WTC11 (cell line): ENCODE measurements at regions not wholly inside any gene's neighbourhood (a gene's known extent, or its start where the extent isn't known, plus 50 kb on each side); places are given as distances from the start of the nearest gene placed in this dataset.

Experiments used
- ATAC-seq: fragments of 200-7000 bp; cut with Tn5 transposase; 2 replicates; pipeline ENCODE4 v1.10.0; 2021; ENCODE audit warnings: mild to moderate bottlenecking, moderate library complexity
- CTCF ChIA-PET: fragments of 300-600 bp; sonication (Branson Sonifier 250); formaldehyde crosslinking; loops from one replicate; lab custom pipeline; 2021; ENCODE audit warnings: antibody characterized with exemption; lab: Charles Lee
- POLR2A ChIA-PET: fragments of 350-600 bp; sonication (Branson Sonifier 250); formaldehyde crosslinking; loops from one replicate; lab custom pipeline; 2021; ENCODE audit warnings: antibody characterized with exemption; lab: Charles Lee
- DNase-seq: peaks from one replicate; pipeline ENCODE4 v3.0.0; 2021; ENCODE audit warnings: low spot score
- H3K27ac Mint-ChIP-seq: 2 replicates; pipeline ENCODE4 v1.8.0; 2021; ENCODE audit warnings: mixed read lengths
- H3K27me3 Mint-ChIP-seq: 2 replicates; pipeline ENCODE4 v1.8.0; 2021; ENCODE audit warnings: low read depth, mild to moderate bottlenecking, moderate library complexity, mixed read lengths
- H3K36me3 Mint-ChIP-seq: 2 replicates; pipeline ENCODE4 v1.8.0; 2021; ENCODE audit warnings: mixed read lengths
- H3K4me1 Mint-ChIP-seq: 2 replicates; pipeline ENCODE4 v1.8.0; 2022; ENCODE audit warnings: mixed read lengths
- H3K4me3 Mint-ChIP-seq: 2 replicates; pipeline ENCODE4 v1.8.0; 2021; ENCODE audit warnings: mild to moderate bottlenecking, moderate library complexity, mixed read lengths
- H3K9me3 Mint-ChIP-seq: 2 replicates; pipeline ENCODE4 v1.8.0; 2021; ENCODE audit warnings: mixed read lengths
- GRHL2 ChIP-seq: fragments of 250-450 bp; sonication (Bioruptor Pico); IDR thresholded peaks from 2 replicates; pipeline ENCODE4 v1.8.0; 2022; ENCODE audit warnings: mild to moderate bottlenecking, moderate library complexity; ENCODE audit not compliant: insufficient replicate concordance, severe bottlenecking
- IRF2 ChIP-seq: sonication (generic); formaldehyde crosslinking; IDR thresholded peaks from 2 replicates; pipeline ENCODE4 v1.8.0; 2022; ENCODE audit warnings: low read depth, missing genetic modification reagents, borderline replicate concordance
- JUN ChIP-seq: sonication (generic); formaldehyde crosslinking; IDR thresholded peaks from 2 replicates; pipeline ENCODE4 v1.8.0; 2023; ENCODE audit warnings: mild to moderate bottlenecking, missing genetic modification reagents
- MYBL2 ChIP-seq: sonication (generic); formaldehyde crosslinking; IDR thresholded peaks from 2 replicates; pipeline ENCODE4 v1.8.1; 2023; ENCODE audit warnings: mild to moderate bottlenecking, moderate library complexity, missing genetic modification reagents
- NR1H2 ChIP-seq: sonication (generic); formaldehyde crosslinking; IDR thresholded peaks from 2 replicates; pipeline ENCODE4 v1.9.0; 2021; ENCODE audit warnings: mild to moderate bottlenecking, moderate library complexity, missing genetic modification reagents
- SMAD3 ChIP-seq: sonication (generic); formaldehyde crosslinking; IDR thresholded peaks from 2 replicates; pipeline ENCODE4 v1.8.0; 2022; ENCODE audit warnings: missing genetic modification reagents, mild to moderate bottlenecking, borderline replicate concordance
- SOX15 ChIP-seq: fragments of 250-450 bp; sonication (Bioruptor Pico); IDR thresholded peaks from 2 replicates; pipeline ENCODE4 v1.9.0; 2021; ENCODE audit warnings: mild to moderate bottlenecking
- TCF7 ChIP-seq: sonication (generic); formaldehyde crosslinking; IDR thresholded peaks from 2 replicates; pipeline ENCODE4 v1.8.0; 2022; ENCODE audit warnings: mild to moderate bottlenecking, low read depth, missing genetic modification reagents, moderate library complexity
- ZBTB21 ChIP-seq: sonication (generic); formaldehyde crosslinking; IDR thresholded peaks from 2 replicates; pipeline ENCODE4 v1.8.1; 2023; ENCODE audit warnings: mild to moderate bottlenecking, missing genetic modification reagents, borderline replicate concordance
- ZNF671 ChIP-seq: fragments of 250-450 bp; sonication (Bioruptor Pico); IDR thresholded peaks from 2 replicates; pipeline ENCODE4 v1.8.0; 2021; ENCODE audit warnings: mild to moderate bottlenecking
- TF ChIP-seq, protein P1 (sequence below): sonication (generic); formaldehyde crosslinking; IDR thresholded peaks from 2 replicates; pipeline ENCODE4 v1.8.1; 2023; ENCODE audit warnings: mild to moderate bottlenecking, missing genetic modification reagents, moderate library complexity
- TF ChIP-seq, protein P2 (sequence below): sonication (generic); formaldehyde crosslinking; IDR thresholded peaks from 2 replicates; pipeline ENCODE4 v1.8.0; 2023; ENCODE audit warnings: missing genetic modification reagents
- TF ChIP-seq, protein P3 (sequence below): sonication (generic); formaldehyde crosslinking; conservative IDR thresholded peaks from 2 replicates; pipeline ENCODE4 v1.8.1; 2022; ENCODE audit warnings: mild to moderate bottlenecking, missing genetic modification reagents
- TF ChIP-seq, protein P4 (sequence below): sonication (generic); formaldehyde crosslinking; IDR thresholded peaks from 2 replicates; pipeline ENCODE4 v1.8.1; 2022; ENCODE audit warnings: mild to moderate bottlenecking, moderate library complexity, missing genetic modification reagents
- TF ChIP-seq, protein P5 (sequence below): sonication (generic); formaldehyde crosslinking; IDR thresholded peaks from 2 replicates; pipeline ENCODE4 v1.8.0; 2022; ENCODE audit warnings: mild to moderate bottlenecking, missing genetic modification reagents
- TF ChIP-seq, protein P6 (sequence below): sonication (generic); formaldehyde crosslinking; IDR thresholded peaks from 2 replicates; pipeline ENCODE4 v1.8.0; 2022; ENCODE audit warnings: mild to moderate bottlenecking, missing genetic modification reagents
- TF ChIP-seq, protein P7 (sequence below): fragments of 250-450 bp; sonication (Bioruptor Pico); IDR thresholded peaks from 2 replicates; pipeline ENCODE4 v1.8.0; 2021; ENCODE audit warnings: mild to moderate bottlenecking
- TF ChIP-seq, protein P8 (sequence below): fragments of 250-450 bp; sonication (Bioruptor Pico); conservative IDR thresholded peaks from 2 replicates; pipeline ENCODE4 v1.9.0; 2021; ENCODE audit warnings: mild to moderate bottlenecking

DNA sequence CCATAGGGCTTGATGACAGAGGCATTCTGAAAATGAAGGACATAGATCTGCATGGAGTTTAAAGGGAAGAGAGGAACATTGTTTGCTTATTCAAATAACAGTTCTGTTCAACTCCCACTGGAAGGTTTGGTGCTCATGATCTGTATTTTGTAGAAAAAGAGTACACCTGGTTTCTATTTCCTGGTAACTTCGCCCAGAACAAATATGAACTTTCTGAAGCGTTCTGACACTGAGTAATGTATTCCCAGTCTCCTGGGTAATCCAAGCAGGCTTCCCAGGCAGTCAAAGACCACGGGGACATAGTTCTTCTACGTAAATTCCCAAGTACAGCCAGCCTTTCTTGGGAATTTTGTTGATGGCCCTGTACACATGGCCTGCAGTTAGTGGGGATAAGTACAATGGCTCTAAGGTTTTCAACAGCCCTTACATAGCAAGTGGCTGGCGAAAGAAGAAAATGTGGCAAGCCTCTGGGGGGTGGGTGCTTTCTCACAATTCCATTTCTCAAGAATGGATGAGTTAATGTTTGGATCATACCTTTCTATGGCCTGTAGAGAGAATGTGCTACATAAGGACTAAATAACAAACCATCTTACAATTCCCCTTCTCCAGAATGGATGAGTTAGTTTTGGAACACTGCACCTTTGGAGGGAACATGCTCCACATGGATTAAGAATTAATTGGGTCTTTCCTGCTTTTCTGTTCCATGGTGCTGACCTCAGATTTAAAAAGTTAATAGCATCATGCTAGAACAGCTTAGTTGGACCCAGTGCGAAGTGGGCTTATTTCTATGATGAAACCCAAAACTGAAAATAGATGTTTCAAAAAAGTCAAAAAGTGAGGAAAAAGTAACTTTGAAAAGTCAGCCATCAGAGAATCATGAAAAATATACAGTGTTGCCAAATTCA, 52.7 kb downstream of the COL6A6 start:
- H3K9me3 Mint-ChIP-seq, result peaks cover 22% of the 10 kb centered on the region
- H3K4me1 Mint-ChIP-seq, result no peaks in the 10 kb centered on the region
- H3K27ac Mint-ChIP-seq, result no peak overlapping the region
- ATAC-seq, result no peak
- ChIA-PET CTCF (no interaction called here), POLR2A (no interaction called here)
- H3K36me3 Mint-ChIP-seq, result peaks cover 3% of the 10 kb centered on the region; the same call in 1 of the 2 replicates
- no peak for DNase-seq
- no peak for TF ChIP-seq ZNF671
- TF ChIP-seq, protein P1, sequence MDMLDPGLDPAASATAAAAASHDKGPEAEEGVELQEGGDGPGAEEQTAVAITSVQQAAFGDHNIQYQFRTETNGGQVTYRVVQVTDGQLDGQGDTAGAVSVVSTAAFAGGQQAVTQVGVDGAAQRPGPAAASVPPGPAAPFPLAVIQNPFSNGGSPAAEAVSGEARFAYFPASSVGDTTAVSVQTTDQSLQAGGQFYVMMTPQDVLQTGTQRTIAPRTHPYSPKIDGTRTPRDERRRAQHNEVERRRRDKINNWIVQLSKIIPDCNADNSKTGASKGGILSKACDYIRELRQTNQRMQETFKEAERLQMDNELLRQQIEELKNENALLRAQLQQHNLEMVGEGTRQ (CRISPR knock-in tag), result no peak
- TF ChIP-seq JUN, result no peak
- TF ChIP-seq, protein P2, sequence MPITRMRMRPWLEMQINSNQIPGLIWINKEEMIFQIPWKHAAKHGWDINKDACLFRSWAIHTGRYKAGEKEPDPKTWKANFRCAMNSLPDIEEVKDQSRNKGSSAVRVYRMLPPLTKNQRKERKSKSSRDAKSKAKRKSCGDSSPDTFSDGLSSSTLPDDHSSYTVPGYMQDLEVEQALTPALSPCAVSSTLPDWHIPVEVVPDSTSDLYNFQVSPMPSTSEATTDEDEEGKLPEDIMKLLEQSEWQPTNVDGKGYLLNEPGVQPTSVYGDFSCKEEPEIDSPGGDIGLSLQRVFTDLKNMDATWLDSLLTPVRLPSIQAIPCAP (CRISPR knock-in tag), result no peak
- TF ChIP-seq, protein P3, sequence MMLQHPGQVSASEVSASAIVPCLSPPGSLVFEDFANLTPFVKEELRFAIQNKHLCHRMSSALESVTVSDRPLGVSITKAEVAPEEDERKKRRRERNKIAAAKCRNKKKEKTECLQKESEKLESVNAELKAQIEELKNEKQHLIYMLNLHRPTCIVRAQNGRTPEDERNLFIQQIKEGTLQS (CRISPR knock-in tag), result no peak
- TF ChIP-seq, protein P4, sequence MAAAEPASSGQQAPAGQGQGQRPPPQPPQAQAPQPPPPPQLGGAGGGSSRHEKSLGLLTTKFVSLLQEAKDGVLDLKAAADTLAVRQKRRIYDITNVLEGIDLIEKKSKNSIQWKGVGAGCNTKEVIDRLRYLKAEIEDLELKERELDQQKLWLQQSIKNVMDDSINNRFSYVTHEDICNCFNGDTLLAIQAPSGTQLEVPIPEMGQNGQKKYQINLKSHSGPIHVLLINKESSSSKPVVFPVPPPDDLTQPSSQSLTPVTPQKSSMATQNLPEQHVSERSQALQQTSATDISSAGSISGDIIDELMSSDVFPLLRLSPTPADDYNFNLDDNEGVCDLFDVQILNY (CRISPR knock-in tag), result no peak
- TF ChIP-seq, protein P5, sequence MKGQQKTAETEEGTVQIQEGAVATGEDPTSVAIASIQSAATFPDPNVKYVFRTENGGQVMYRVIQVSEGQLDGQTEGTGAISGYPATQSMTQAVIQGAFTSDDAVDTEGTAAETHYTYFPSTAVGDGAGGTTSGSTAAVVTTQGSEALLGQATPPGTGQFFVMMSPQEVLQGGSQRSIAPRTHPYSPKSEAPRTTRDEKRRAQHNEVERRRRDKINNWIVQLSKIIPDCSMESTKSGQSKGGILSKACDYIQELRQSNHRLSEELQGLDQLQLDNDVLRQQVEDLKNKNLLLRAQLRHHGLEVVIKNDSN (CRISPR knock-in tag), result no peak
- TF ChIP-seq NR1H2 (CRISPR knock-in tag), result no peak
- TF ChIP-seq MYBL2 (CRISPR knock-in tag), result no peak
- H3K4me3 Mint-ChIP-seq, result no peak overlapping the region
- H3K27me3 Mint-ChIP-seq, result no peaks in the 10 kb centered on the region

DNA sequence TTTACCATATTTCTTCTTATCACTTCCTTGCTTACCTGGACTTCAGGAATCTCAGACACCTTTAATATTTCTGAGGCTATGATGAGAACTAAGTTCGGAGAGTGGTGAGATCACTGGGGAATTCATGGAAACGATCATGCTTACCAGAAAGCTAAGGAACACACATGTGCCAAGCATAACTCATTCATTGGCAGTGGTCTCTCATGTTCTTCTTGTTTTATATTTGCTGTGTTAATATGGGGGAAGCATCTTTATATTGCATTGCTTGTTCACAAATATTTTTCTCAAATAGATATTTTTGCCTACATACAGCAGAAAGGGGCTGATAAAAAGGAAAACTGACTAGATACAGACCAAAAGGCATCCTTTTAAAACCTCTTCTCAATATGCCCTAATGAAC, 55.8 kb downstream of the COL6A6 start:
- no peaks in the 10 kb centered on the region for H3K27me3 Mint-ChIP-seq
- H3K9me3 Mint-ChIP-seq, result no peaks in the 10 kb centered on the region
- ATAC-seq, result no peak
- no peaks in the 10 kb centered on the region for H3K36me3 Mint-ChIP-seq
- ChIA-PET CTCF (interaction anchor here (0.6 kb wide), 1 partner anchor 154 kb away, joined by 3 read pairs; no protein-coding TSS in a partner anchor), POLR2A (no interaction called here)
- no peak overlapping the region for H3K27ac Mint-ChIP-seq
- H3K4me3 Mint-ChIP-seq, result no peak overlapping the region
- TF ChIP-seq SOX15 (CRISPR knock-in tag), result no peak
- no peak for TF ChIP-seq SMAD3 (CRISPR knock-in tag)
- TF ChIP-seq IRF2 (CRISPR knock-in tag), result no peak
- no peaks in the 10 kb centered on the region for H3K4me1 Mint-ChIP-seq
- no peak for DNase-seq

DNA sequence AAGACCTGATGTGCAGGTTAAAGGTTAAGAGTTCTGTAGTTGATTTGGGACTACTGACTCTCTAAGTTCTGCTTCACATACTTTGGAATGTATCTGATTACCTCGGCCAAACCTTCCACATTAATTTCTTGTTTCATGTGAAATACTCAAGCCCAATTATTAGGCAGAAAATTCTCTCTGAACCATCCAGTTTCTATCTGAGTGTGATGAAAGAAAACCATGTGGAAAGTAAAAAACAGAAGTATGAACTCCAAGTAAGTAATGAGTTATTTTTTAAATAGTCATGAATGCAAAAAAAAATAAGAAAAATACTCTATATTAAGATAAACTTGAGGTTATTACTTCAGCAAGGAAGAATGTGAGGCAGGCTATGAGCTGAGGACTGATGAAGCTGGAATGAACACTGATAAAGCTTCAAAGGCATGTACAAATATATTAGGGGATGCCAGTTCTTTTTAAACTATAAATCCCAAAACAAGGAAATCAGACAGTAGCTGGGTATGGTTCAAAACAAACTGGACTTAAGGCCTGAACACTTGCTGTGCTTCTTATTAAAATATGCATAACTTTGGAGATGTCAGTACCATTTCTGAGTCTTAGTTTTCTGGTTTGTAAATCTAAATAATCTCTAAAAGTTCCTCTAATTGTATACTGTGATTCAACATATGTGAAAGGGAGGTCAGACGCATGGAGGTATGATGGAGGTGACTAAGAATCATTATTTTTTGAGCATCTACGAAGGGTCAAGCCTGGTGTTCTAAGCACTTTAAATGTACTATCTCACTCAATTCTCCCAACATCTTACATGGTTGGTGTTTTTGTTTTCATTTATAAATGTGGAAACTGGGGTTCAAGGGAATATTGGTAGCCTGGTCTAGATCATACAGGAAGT, 59.6 kb downstream of the COL6A6 start:
- Mint-ChIP-seq H3K4me3 (no peak overlapping the region), H3K9me3 (no peaks in the 10 kb centered on the region), H3K36me3 (no peaks in the 10 kb centered on the region), H3K4me1 (no peaks in the 10 kb centered on the region), H3K27me3 (no peaks in the 10 kb centered on the region; the same call in 1 of the 2 replicates), H3K27ac (no peak overlapping the region)
- CTCF ChIA-PET, result interaction anchor here (0.6 to 1.8 kb wide), 2 partner anchors 38 to 301 kb away, joined by 3 to 4 read pairs; no protein-coding TSS in a partner anchor
- no peak for DNase-seq
- POLR2A ChIA-PET, result no interaction called here
- ATAC-seq, result no peak
- TF ChIP-seq GRHL2 (no peak), MYBL2 (CRISPR knock-in tag) (no peak), TCF7 (CRISPR knock-in tag) (no peak), NR1H2 (CRISPR knock-in tag) (no peak), ZBTB21 (no peak)
- TF ChIP-seq, protein P6, sequence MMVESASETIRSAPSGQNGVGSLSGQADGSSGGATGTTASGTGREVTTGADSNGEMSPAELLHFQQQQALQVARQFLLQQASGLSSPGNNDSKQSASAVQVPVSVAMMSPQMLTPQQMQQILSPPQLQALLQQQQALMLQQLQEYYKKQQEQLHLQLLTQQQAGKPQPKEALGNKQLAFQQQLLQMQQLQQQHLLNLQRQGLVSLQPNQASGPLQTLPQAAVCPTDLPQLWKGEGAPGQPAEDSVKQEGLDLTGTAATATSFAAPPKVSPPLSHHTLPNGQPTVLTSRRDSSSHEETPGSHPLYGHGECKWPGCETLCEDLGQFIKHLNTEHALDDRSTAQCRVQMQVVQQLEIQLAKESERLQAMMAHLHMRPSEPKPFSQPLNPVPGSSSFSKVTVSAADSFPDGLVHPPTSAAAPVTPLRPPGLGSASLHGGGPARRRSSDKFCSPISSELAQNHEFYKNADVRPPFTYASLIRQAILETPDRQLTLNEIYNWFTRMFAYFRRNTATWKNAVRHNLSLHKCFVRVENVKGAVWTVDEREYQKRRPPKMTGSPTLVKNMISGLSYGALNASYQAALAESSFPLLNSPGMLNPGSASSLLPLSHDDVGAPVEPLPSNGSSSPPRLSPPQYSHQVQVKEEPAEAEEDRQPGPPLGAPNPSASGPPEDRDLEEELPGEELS (CRISPR knock-in tag), result no peak
- TF ChIP-seq, protein P7, sequence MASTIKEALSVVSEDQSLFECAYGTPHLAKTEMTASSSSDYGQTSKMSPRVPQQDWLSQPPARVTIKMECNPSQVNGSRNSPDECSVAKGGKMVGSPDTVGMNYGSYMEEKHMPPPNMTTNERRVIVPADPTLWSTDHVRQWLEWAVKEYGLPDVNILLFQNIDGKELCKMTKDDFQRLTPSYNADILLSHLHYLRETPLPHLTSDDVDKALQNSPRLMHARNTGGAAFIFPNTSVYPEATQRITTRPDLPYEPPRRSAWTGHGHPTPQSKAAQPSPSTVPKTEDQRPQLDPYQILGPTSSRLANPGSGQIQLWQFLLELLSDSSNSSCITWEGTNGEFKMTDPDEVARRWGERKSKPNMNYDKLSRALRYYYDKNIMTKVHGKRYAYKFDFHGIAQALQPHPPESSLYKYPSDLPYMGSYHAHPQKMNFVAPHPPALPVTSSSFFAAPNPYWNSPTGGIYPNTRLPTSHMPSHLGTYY, result no peak
- TF ChIP-seq, protein P2 (CRISPR knock-in tag), result no peak
- TF ChIP-seq, protein P8, sequence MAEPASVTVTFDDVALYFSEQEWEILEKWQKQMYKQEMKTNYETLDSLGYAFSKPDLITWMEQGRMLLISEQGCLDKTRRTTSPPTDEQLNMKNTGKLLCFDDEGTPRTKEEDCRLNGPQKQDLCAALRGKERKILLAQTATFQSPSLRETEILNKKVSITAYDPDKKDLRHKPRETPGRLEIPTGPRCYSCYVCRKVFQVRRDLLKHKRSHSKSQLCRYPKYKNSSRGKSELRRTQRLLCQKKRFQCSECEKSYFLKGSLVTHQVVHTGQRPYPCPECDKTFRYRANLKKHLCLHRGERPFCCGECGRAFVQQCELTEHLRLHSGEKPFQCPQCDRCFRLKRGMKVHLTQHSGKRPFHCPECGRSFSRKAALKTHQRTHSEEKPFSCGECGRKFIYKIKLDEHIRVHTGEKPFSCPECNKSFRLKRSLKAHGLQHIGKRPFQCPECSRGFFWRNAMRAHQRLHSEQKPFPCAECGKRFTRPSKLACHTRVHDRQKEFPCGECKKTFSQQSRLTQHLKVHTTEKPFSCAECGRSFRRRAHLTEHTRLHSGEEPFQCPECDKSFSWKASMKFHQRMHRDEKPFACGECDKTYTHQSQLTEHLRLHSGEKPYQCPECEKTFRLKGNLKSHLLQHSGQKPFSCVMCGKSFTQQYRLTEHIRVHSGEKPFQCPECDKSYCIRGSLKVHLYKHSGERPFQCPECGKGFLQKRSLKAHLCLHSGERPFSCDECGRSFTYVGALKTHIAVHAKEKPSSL (CRISPR knock-in tag), result no peak
